GM12892 (cell line): ENCODE measurements at regions not wholly inside any gene's neighbourhood (a gene's known extent, or its start where the extent isn't known, plus 50 kb on each side); places are given as distances from the start of the nearest gene placed in this dataset.

Source experiments
- DNase-seq: peaks from one replicate; pipeline ENCODE4 v3.0.0; 2011; ENCODE audit not compliant: insufficient read length
- FAIRE-seq: peaks from 2 replicates; lab custom pipeline; 2011; peaks lifted over from hg19 to GRCh38; lab: Jason Lieb, UNC
- POLR2A ChIP-seq: IDR thresholded peaks from 2 replicates; pipeline ENCODE4 v1.6.1; 2011; ENCODE audit warnings: low read depth, low read length, control low read depth
- POLR2AphosphoS5 ChIP-seq: IDR thresholded peaks from 2 replicates; pipeline ENCODE4 v1.6.1; 2011; ENCODE audit warnings: low read depth, low read length, control low read depth
- TAF1 ChIP-seq: IDR thresholded peaks from 2 replicates; pipeline ENCODE4 v1.6.1; 2011; ENCODE audit warnings: low read depth, mild to moderate bottlenecking, control low read depth, low read length, borderline replicate concordance

DNA sequence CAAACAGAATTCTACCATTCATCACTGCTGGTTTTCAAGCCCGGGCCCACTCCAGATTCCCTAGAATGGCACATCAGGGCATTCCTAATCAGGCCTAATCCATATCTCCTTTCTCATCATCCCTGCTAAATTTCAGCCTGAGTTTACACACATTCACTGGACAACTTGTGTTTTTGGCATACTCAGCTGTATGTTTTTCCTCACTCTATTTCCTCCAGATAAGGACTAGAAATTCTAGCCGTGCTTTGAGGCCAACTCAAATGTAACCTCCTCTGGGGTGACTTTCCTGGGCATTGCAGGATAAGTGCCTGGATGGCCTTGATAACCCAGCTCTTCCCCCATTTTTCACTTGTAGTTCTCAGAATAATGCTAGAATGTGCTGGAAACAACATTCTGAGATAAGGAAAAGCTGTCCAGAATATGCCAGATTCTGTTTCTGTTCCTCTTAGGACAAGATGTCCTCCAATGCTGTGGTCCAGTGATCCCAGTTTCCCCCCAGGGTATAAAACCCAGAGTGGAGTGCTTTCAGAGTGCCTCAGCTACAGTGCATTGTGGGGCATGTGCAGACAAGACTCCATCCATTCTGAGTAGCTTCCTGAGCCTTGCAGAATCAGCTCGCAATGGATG, 66.9 kb upstream of the CLDN10 start:
- TF ChIP-seq TAF1 (no peak), POLR2AphosphoS5 (no peak), POLR2A (no peak)
- no peak for DNase-seq
- no peak for FAIRE-seq

GRCh38 chr13:95492044-95492801, 60.3 kb upstream of the CLDN10 start:
- no peak for FAIRE-seq
- DNase-seq, result no peak
- TF ChIP-seq POLR2A (no peak), TAF1 (no peak), POLR2AphosphoS5 (no peak)

DNA sequence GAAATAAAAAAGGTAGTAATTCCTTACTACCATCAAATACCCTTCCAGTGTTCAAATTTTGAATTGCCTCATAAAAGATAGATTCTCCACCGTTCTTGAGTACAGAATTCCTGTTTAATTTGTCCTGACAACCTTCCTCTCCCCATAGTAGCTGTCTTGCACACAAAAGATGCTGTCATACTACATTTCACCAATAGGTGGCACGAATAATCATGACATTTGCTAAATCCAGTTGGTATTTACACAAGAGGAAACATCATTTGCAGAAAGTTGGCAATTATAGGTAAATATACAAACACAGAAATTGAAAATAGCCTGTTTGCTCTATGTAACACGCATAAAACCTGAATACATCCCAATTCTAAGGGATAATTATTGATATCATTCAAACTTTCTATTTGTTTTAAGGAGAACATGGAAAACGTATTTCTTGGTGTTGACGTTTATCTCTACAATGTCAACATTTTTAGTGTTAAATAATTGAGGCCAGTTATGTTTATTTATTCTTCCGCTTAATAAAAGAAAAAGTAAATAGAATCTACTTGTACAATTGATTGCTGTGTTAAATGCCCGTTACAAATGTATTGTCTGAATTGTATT, 58.3 kb upstream of the CLDN10 start:
- DNase-seq (peak; percentile 29), FAIRE-seq (peak; percentile 89)

DNA sequence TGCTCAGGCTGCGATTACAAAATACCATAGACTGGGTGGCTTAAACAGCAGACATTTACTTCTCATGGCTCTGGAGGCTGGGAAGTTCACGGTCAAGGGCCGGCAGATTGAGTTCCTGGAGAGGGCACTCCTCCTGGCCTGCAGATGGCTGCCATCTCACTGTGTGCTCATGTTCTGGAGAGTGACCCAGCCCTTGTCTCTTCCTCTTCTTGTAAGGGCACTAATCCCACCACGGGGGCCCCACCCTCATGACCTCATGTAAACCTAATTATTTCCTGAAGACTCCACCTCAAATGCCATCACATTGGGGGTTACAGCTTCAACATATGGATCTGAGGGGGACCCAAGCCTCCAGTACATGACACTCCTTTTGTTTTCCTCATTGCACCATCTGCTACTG, 56.0 kb upstream of the CLDN10 start:
- DNase-seq (no peak), FAIRE-seq (no peak)
- TF ChIP-seq TAF1, result no peak
- TF ChIP-seq POLR2AphosphoS5, result no peak
- TF ChIP-seq POLR2A, result no peak

More for the DNA sequence above, 58.3 kb upstream of the CLDN10 start:
- TF ChIP-seq POLR2AphosphoS5 (no peak), TAF1 (no peak), POLR2A (no peak)

GRCh38 chr13:95497381-95497807, 55.1 kb upstream of the CLDN10 start:
- TF ChIP-seq POLR2AphosphoS5 (no peak), POLR2A (no peak), TAF1 (no peak)
- no peak for FAIRE-seq
- no peak for DNase-seq

DNA sequence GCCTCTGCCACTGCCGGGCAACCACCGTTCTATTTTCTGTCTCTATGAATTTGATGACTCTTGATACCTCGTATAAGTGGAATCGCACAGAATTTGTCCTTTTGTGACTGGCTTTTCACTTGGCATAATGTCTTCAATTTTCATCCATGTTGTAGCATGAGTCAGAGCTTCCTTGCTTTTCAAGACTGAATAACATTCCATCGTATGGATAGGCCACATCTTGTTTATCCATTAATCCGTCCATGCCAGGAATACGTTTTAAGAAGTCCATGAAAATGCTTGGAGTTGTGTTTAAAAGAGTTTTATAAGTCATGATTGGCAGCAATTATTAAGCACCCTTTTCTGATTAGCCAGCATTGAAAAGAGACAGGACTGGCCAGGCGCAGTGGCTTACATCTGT, 53.6 kb upstream of the CLDN10 start:
- FAIRE-seq (no peak), DNase-seq (no peak)
- TF ChIP-seq POLR2AphosphoS5 (no peak), POLR2A (no peak)

- DNase-seq (no peak), FAIRE-seq (no peak)
- TF ChIP-seq POLR2A, result no peak
- TF ChIP-seq TAF1, result no peak
- TF ChIP-seq POLR2AphosphoS5, result no peak
These were observed 52.5 kb upstream of the CLDN10 start for GRCh38 chr13:95499811-95500712.

- no peak for TF ChIP-seq TAF1
- TF ChIP-seq POLR2AphosphoS5, result no peak
- no peak for TF ChIP-seq POLR2A
- FAIRE-seq, result no peak
- DNase-seq, result no peak
These were observed 50.3 kb upstream of the CLDN10 start for GRCh38 chr13:95502216-95502615.
